ENCODE measurements at regions not wholly inside any gene's neighbourhood (a gene's known extent, or its start where the extent isn't known, plus 50 kb on each side); places are given as distances from the start of the nearest gene placed in this dataset.
"Not testable (repeated sequence)": the region's sequence is repeated elsewhere in the genome, so short reads cannot be mapped to it uniquely, and the experiment has no call there.

- DNase-seq: no peak
These were observed 196.5 kb upstream of the ZNF217 start for GRCh38 chr20:53789989-53790675.

DNA sequence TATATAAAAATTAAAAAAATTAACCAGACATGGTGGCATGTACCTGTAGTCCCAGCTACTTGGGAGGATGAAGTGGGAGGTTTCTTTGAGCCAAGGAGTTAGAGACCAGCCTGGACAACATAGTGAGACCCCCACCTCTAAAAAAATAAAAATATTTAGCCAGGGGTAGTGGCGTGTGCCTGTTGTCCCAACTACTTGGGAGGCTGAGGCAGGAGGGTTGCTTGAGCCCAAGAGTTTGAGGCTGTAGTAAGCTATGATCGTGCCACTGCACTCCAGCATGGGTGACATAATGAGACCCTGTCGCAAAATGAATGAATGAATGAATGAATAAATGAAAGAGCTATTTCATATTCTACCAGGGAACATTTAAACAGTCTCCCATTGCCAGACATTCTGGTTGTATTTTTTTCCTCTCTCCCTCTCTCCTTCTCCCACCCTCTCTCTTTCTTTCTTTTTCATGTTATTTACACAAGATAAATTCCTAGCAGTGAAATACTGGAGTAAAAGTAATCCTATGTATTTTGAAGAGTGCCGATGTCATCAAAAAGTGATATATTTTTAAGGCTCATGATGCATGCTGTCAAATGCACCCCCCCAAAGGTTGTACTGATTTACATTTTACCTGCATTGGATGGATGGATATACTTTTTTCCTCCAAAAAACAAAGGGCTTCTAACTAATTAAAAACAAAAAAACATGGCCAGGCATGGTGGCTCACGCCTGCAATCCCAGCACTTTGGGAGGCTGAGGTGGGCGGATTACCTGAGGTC lies 194.8 kb upstream of the ZNF217 start:
- no peak for DNase-seq

DNA sequence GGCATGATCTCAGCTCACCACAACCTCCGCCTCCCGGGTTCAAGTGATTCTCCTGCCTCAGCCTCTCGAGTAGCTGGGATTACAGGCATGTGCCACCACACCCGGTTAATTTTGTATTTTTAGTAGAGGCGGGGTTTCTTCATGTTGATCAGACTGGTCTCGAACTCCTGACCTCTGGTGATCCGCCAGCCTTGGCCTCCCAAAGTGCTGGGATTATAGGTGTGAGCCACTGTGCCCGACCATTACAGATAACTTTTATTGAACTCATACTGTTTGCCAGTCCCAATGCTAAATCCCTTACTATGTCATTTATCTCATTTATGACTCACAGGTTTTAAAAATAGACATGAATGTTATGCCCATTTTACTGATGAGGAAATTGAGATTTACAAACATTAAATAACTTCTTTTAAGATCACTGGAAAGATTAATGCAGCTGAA lies 193.9 kb upstream of the ZNF217 start:
- not testable (repeated sequence) for DNase-seq

- no peak for DNase-seq
These were observed 193.0 kb upstream of the ZNF217 start for GRCh38 chr20:53786445-53787267.

DNA sequence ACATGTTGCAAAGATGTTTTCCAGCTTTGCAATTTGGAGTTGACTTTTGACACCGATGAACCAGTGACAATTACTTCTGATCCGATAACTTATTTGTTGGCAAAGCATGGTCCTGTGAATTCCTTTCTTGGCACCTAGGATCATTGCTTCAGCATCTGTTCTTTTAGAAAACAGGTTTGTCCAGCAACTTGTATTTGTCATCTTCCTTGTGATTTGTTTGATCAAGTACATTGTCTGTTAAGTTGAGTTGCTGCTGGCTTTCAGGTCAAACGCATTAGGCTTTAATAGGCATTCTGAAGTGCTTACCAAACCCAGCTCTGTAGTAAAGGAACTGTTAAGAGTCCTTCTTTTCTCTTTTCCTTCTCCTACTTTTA lies 192.4 kb upstream of the ZNF217 start:
- no peak for DNase-seq

GRCh38 chr20:53785320-53785719 lies 191.7 kb upstream of the ZNF217 start:
- DNase-seq: no peak

- no peak for DNase-seq
These were observed 190.1 kb upstream of the ZNF217 start for GRCh38 chr20:53783768-53784167.

- DNase-seq: no peak
These were observed 189.1 kb upstream of the ZNF217 start for GRCh38 chr20:53782612-53783246.

DNA sequence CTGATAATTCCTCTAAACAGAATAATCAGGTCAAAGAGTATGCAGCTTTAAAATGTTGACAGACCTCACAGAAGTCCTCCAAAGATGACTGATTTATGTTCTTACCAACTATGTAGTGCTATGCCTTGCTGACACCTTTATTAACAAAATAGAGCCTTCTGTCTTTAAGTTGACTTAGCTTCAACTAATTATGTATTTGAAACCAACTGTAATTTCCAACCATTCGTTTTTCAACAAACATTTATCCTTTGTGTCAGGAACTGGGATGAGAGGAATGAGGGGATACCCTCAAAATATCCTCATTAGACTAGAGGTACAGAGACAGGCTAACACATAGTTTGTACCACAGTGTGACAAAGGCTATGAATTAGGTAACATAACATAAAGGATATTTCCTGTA lies 186.2 kb upstream of the ZNF217 start:
- no peak for DNase-seq

DNA sequence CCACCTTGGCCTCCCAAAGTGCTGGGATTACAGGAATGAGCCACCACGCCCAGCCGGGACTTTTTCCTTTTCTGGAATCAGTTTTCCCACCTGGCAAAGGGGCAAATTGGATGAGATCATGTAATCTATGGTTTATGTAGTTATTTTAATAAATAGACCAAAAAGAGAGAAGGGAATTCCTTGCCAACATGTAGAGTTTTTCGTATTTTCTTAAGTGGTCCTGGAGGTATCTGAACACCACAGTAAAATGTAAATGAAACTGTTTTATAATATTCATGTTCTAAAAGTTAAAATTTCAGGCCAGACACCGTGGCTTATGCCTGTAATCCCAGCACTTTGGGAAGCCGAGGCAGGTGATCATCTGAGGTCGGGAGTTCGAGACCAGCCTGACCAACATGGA lies 185.1 kb upstream of the ZNF217 start:
- DNase-seq: no peak

DNA sequence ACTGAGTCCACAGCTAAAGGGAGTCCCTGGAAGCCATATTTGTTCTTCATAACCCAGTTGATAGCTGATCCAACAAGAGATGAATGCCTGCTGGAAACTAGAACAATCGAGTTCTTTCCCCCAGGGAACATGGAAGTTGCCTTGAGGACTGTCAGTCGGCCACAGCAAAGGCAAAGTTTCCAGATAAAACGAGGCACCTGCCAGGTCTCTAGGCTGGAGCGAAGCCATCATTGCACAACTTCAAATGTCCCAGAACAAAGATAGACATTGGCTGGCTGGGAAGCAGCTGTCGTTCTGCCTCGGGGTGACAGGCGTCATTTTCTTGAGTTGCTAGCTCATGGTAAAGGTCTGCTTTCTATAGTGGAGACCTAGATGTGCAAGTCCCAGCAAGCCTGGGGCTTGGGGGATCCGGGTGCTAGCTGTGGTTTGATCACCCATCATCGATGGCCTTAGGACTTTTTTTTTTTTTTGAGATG lies 184.4 kb upstream of the ZNF217 start:
- no peak for DNase-seq

GRCh38 chr20:53777402-53777801 lies 183.8 kb upstream of the ZNF217 start:
- not testable (repeated sequence) for DNase-seq

DNA sequence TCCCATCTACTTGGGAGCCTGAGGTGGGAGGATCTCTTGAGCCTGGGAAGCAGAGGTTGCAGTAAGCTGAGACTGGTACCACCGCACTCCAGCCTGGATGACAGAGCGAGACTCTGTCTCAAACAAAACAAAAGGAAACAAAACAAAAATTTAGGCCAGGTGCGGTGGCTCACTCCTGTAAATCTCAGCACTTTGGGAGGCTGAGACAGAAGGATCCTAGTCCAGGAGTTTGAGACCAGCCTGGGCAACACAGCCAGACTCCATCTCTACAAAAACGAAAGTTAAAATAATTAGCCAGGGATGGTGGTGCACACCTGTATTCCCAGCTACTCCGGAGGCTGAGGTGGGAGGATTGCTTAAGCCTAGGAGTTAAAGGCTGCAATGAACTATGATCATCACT lies 183.2 kb upstream of the ZNF217 start:
- no peak for DNase-seq

DNA sequence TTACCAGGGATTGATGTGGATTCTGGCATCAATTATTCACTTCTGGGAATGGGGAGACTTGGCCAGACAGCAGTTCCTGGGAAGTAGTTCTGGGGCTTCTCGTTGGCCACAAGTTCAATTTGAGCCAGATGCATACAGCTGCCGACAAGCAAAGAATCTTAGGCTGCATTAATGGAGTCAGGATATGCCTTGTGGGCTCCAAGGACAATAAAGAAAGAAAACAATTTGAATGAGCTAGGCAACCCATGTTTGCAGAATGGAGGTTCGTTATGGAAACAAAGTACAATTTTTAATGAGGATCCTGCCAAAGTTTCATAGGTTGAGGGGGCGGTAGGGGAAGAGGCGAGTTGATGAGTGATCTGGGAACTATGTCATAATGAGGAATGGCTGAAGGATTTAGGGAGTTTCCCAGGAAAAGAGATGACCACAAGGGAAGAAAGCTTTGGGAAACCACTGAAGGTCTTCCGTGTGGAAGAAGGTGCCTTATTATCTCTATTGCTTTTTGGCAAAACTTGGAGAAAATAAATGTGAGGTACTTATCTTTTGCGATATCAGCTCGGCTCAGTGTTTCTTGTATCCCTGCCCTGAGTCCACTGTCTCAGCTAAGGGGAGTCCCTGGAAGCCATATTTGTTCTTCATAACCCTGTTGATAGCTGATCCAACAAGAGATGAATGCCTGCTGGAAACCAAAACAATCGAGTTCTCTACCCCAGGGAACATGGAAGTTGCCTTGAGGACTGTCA lies 181.0 kb upstream of the ZNF217 start:
- DNase-seq: peak; percentile 42

- peak; percentile 51 for DNase-seq
These were observed 180.3 kb upstream of the ZNF217 start for GRCh38 chr20:53773792-53774401.

GRCh38 chr20:53773066-53773791 lies 179.6 kb upstream of the ZNF217 start:
- not testable (repeated sequence) for DNase-seq

DNA sequence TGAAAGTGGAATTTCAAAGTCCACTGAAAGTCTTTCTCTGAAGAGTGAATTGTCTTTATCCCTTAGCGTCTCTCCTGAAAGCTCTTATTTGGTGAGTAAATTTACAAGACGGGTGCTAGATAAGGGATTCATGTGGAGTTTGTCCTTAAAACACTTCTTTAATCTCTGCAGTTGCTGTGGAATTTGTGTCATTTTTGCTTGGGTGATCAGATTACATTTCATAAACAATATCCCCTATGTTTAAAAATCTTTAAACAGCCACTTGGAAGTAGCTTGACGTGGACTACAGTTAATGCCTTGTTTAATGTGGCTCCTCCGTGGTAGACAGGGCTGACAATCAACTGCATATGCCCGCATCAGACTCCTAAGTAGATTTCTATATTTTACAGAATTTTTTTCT lies 175.4 kb upstream of the ZNF217 start:
- DNase-seq: no peak

GRCh38 chr20:53768329-53768728 lies 174.7 kb upstream of the ZNF217 start:
- DNase-seq: no peak

- DNase-seq: no peak
These were observed 173.7 kb upstream of the ZNF217 start for GRCh38 chr20:53767206-53767930.

- DNase-seq: no peak
These were observed 170.8 kb upstream of the ZNF217 start for GRCh38 chr20:53764415-53764800.

Measured in eye (tissue), 1 donor.